Right forelimb (tissue), 1 donor: ENCODE measurements at regions not wholly inside any gene's neighbourhood (a gene's known extent, or its start where the extent isn't known, plus 50 kb on each side); places are given as distances from the start of the nearest gene placed in this dataset.
A peak's percentile ranks its signal among the peaks of the same experiment; 100 is the strongest.

ENCODE experiments used
- DNase-seq: peaks from one replicate; pipeline ENCODE4 v3.0.0-alpha.2; 2018

- DNase-seq, result peak; percentile 26
Observed at GRCh38 chr10:132486539-132487121, 51.0 kb upstream of the INPP5A start.

- DNase-seq, result peak; percentile 33
Observed at GRCh38 chr10:132487241-132488135, 50.1 kb upstream of the INPP5A start.
